ENCODE measurements at regions not wholly inside any gene's neighbourhood (a gene's known extent, or its start where the extent isn't known, plus 50 kb on each side); places are given as distances from the start of the nearest gene placed in this dataset.

DNA sequence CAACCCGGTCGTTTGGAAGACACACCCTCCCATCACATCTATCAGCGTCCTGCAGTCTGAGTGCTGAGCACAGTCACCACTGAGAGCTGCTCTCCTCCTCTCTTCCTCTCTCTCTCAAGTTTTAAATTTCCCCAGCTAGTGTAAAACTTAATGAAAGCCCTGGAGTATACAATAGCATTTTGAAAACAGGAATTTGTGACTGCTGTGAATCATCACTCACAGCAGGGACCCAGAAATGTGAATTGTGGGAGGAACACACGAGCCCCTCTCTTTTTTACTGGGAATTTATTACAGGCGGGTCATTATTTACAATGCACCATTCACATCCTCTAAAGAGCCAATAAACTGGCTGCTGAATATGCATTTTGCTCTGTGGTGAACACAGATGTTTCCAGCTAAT, 185.0 kb upstream of the SMIM21 start:
- Histone ChIP-seq H3K9me3 (ENCODE audit: control insufficient read depth in 2 of 3, insufficient read depth in 1 of 3, low read length in 3 of 3) (no peaks in the 10 kb centered on the region), H3K4me3 (ENCODE audit: low read length in 3 of 3) (no peak overlapping the region), H3K27ac (ENCODE audit: low read depth in 2 of 2, low read length in 2 of 2) (no peak overlapping the region), H3K27me3 (ENCODE audit: control insufficient read depth, insufficient read depth, low read length) (no peaks in the 10 kb centered on the region), H3K36me3 (ENCODE audit: control insufficient read depth in 2 of 3, insufficient read depth in 3 of 3, low read length in 3 of 3) (no peaks in the 10 kb centered on the region), H3K9ac (ENCODE audit: low read length in 3 of 3) (no peak overlapping the region), H3K4me1 (ENCODE audit: control insufficient read depth in 2 of 3, insufficient read depth in 2 of 3, low read depth in 1 of 3, low read length in 3 of 3) (no peaks in the 10 kb centered on the region)
- intact Hi-C loops (cut with DNase I): no loop called here
- peak in 2 of 5 donors; percentile 33 to 68 for DNase-seq
- TF ChIP-seq, protein P1, sequence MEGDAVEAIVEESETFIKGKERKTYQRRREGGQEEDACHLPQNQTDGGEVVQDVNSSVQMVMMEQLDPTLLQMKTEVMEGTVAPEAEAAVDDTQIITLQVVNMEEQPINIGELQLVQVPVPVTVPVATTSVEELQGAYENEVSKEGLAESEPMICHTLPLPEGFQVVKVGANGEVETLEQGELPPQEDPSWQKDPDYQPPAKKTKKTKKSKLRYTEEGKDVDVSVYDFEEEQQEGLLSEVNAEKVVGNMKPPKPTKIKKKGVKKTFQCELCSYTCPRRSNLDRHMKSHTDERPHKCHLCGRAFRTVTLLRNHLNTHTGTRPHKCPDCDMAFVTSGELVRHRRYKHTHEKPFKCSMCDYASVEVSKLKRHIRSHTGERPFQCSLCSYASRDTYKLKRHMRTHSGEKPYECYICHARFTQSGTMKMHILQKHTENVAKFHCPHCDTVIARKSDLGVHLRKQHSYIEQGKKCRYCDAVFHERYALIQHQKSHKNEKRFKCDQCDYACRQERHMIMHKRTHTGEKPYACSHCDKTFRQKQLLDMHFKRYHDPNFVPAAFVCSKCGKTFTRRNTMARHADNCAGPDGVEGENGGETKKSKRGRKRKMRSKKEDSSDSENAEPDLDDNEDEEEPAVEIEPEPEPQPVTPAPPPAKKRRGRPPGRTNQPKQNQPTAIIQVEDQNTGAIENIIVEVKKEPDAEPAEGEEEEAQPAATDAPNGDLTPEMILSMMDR (IDR thresholded peaks at IDR 0.05; ENCODE audit: borderline replicate concordance, extremely low read depth, insufficient read depth): no peak
- FAIRE-seq: no peak

DNA sequence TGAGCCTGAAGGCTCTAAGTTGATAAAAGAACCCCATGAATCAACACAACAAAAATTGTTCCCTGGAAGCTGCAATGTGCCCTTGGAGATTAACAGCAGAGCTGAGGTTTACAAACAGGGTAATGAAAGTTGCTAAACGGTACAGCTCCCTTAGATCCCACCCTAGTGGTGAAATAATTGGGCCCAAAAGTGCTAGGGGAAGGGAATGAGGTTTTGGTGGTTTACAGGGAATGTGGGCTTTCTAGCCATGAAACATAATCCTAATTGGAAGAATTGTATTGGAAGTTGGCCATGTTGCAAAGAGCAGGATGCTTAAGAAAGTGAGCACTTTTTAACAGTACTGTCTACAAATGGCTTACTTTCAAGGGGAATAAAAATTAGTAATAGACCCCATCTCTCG, 180.2 kb upstream of the SMIM21 start:
- no peaks in the 10 kb centered on the region for H3K4me1 ChIP-seq (ENCODE audit: control insufficient read depth in 2 of 3, insufficient read depth in 2 of 3, low read depth in 1 of 3, low read length in 3 of 3)
- no peaks in the 10 kb centered on the region for H3K9me3 ChIP-seq (ENCODE audit: control insufficient read depth in 2 of 3, insufficient read depth in 1 of 3, low read length in 3 of 3)
- H3K27ac ChIP-seq (ENCODE audit: low read depth in 2 of 2, low read length in 2 of 2): no peak overlapping the region
- FAIRE-seq (no peak), DNase-seq (no peak)
- no peak overlapping the region for H3K9ac ChIP-seq (ENCODE audit: low read length in 3 of 3)
- no peaks in the 10 kb centered on the region for H3K36me3 ChIP-seq (ENCODE audit: control insufficient read depth in 2 of 3, insufficient read depth in 3 of 3, low read length in 3 of 3)
- H3K4me3 ChIP-seq (ENCODE audit: low read length in 3 of 3): no peak overlapping the region
- intact Hi-C loops (cut with DNase I): no loop called here
- TF ChIP-seq, protein P1 (IDR thresholded peaks at IDR 0.05; ENCODE audit: borderline replicate concordance, extremely low read depth, insufficient read depth): no peak
- H3K27me3 ChIP-seq (ENCODE audit: control insufficient read depth, insufficient read depth, low read length): no peaks in the 10 kb centered on the region

DNA sequence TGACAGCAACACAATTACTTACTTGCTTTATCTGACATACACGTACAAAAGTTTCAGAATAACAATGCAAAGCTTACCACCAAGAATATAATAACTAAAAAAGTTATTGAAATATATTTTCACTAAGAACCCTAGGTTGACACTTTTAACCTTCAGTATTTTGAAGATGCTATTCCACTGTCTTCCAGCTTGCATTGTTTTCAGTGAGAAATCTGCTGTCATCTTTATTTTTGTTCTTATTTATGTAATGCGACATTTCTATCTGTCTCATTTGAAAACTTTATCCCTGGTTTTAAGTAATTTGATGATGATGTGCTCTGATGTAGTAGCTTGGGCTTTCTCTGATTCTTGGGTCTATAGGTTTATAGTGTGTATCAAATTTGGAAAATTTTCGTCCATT, 165.0 kb upstream of the SMIM21 start:
- H3K4me3 ChIP-seq (ENCODE audit: low read length in 3 of 3): no peak overlapping the region
- DNase-seq (no peak), FAIRE-seq (no peak)
- H3K36me3 ChIP-seq (ENCODE audit: control insufficient read depth in 2 of 3, insufficient read depth in 3 of 3, low read length in 3 of 3): no peaks in the 10 kb centered on the region
- peaks cover 0 to 12% (median 0%) of the 10 kb centered on the region in 3 donors for H3K9me3 ChIP-seq (ENCODE audit: control insufficient read depth in 2 of 3, insufficient read depth in 1 of 3, low read length in 3 of 3)
- TF ChIP-seq, protein P1 (IDR thresholded peaks at IDR 0.05; ENCODE audit: borderline replicate concordance, extremely low read depth, insufficient read depth): no peak
- H3K27me3 ChIP-seq (ENCODE audit: control insufficient read depth, insufficient read depth, low read length): no peaks in the 10 kb centered on the region
- no peak overlapping the region for H3K9ac ChIP-seq (ENCODE audit: low read length in 3 of 3)
- H3K4me1 ChIP-seq (ENCODE audit: control insufficient read depth in 2 of 3, insufficient read depth in 2 of 3, low read depth in 1 of 3, low read length in 3 of 3): no peaks in the 10 kb centered on the region
- no peak overlapping the region for H3K27ac ChIP-seq (ENCODE audit: low read depth in 2 of 2, low read length in 2 of 2)
- intact Hi-C loops (cut with DNase I): no loop called here

DNA sequence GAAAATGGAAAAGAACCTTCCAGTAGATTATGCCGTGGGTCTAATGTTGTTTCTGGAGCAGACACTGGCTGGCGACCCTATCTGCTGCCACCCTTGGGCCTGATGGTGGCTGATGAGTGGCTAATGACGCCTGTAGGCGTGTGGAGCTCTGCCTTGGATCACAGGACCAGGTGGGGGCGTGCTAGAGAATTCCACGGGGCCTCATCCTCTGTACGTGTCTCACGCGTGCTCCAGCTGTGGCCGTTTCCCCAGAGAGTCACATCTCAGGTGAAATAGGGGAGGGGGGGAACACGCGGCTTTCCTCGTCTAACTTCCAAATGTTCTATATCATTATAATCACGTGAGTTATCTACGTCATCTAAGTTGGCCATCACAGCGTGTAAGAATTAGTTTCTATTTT, 160.9 kb upstream of the SMIM21 start:
- FAIRE-seq (no peak), DNase-seq (no peak)
- no peak overlapping the region for H3K27ac ChIP-seq (ENCODE audit: low read depth in 2 of 2, low read length in 2 of 2)
- no peak overlapping the region for H3K4me3 ChIP-seq (ENCODE audit: low read length in 3 of 3)
- H3K9me3 ChIP-seq (ENCODE audit: control insufficient read depth in 2 of 3, insufficient read depth in 1 of 3, low read length in 3 of 3): peaks cover 0 to 8% (median 0%) of the 10 kb centered on the region in 3 donors
- no peaks in the 10 kb centered on the region for H3K4me1 ChIP-seq (ENCODE audit: control insufficient read depth in 2 of 3, insufficient read depth in 2 of 3, low read depth in 1 of 3, low read length in 3 of 3)
- intact Hi-C loops (cut with DNase I): no loop called here
- no peaks in the 10 kb centered on the region for H3K27me3 ChIP-seq (ENCODE audit: control insufficient read depth, insufficient read depth, low read length)
- TF ChIP-seq, protein P1 (IDR thresholded peaks at IDR 0.05; ENCODE audit: borderline replicate concordance, extremely low read depth, insufficient read depth): no peak
- no peak overlapping the region for H3K9ac ChIP-seq (ENCODE audit: low read length in 3 of 3)
- no peaks in the 10 kb centered on the region for H3K36me3 ChIP-seq (ENCODE audit: control insufficient read depth in 2 of 3, insufficient read depth in 3 of 3, low read length in 3 of 3)

Measured in kidney (tissue), 13 donors.